Ishikawa (cell line): ENCODE measurements at regions not wholly inside any gene's neighbourhood (a gene's known extent, or its start where the extent isn't known, plus 50 kb on each side); places are given as distances from the start of the nearest gene placed in this dataset.

Source experiments
- CEBPB ChIP-seq: IDR thresholded peaks from 2 replicates; pipeline ENCODE4 v1.6.1; 2012
- CREB1 ChIP-seq: IDR thresholded peaks from 2 replicates; pipeline ENCODE4 v1.6.1; 2012; ENCODE audit warnings: low read depth
- EGR1 ChIP-seq: IDR thresholded peaks from 2 replicates; pipeline ENCODE4 v1.6.1; 2012
- EP300 ChIP-seq: IDR thresholded peaks from 2 replicates; pipeline ENCODE4 v1.6.1; 2012; ENCODE audit warnings: borderline replicate concordance
- MAX ChIP-seq: IDR thresholded peaks from 2 replicates; pipeline ENCODE4 v1.6.1; 2012
- NFIC ChIP-seq: IDR thresholded peaks from 2 replicates; pipeline ENCODE4 v1.6.1; 2012
- RAD21 ChIP-seq: IDR thresholded peaks from 2 replicates; pipeline ENCODE4 v1.6.1; 2012; ENCODE audit warnings: low read depth
- TAF1 ChIP-seq: IDR thresholded peaks from 2 replicates; pipeline ENCODE4 v1.6.1; 2012; ENCODE audit warnings: low read depth, mild to moderate bottlenecking
- TCF12 ChIP-seq: IDR thresholded peaks from 2 replicates; pipeline ENCODE4 v1.6.1; 2012; ENCODE audit warnings: low read depth
- YY1 ChIP-seq: IDR thresholded peaks from 2 replicates; pipeline ENCODE4 v1.6.1; 2012; ENCODE audit warnings: low read depth
- TF ChIP-seq, protein P1 (sequence below): IDR thresholded peaks from 2 replicates; pipeline ENCODE4 v1.6.1; 2012; ENCODE audit warnings: low read depth, mild to moderate bottlenecking
- TF ChIP-seq, protein P2 (sequence below): IDR thresholded peaks from 2 replicates; pipeline ENCODE4 v1.6.1; 2012

- TF ChIP-seq EP300, result peak; percentile 61
- TF ChIP-seq, protein P1, sequence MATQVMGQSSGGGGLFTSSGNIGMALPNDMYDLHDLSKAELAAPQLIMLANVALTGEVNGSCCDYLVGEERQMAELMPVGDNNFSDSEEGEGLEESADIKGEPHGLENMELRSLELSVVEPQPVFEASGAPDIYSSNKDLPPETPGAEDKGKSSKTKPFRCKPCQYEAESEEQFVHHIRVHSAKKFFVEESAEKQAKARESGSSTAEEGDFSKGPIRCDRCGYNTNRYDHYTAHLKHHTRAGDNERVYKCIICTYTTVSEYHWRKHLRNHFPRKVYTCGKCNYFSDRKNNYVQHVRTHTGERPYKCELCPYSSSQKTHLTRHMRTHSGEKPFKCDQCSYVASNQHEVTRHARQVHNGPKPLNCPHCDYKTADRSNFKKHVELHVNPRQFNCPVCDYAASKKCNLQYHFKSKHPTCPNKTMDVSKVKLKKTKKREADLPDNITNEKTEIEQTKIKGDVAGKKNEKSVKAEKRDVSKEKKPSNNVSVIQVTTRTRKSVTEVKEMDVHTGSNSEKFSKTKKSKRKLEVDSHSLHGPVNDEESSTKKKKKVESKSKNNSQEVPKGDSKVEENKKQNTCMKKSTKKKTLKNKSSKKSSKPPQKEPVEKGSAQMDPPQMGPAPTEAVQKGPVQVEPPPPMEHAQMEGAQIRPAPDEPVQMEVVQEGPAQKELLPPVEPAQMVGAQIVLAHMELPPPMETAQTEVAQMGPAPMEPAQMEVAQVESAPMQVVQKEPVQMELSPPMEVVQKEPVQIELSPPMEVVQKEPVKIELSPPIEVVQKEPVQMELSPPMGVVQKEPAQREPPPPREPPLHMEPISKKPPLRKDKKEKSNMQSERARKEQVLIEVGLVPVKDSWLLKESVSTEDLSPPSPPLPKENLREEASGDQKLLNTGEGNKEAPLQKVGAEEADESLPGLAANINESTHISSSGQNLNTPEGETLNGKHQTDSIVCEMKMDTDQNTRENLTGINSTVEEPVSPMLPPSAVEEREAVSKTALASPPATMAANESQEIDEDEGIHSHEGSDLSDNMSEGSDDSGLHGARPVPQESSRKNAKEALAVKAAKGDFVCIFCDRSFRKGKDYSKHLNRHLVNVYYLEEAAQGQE, result no peak
- no peak for TF ChIP-seq EGR1
- TF ChIP-seq TAF1, result no peak
- TF ChIP-seq CREB1, result no peak
- no peak for TF ChIP-seq YY1
- 0 out of 2 replicates have a peak, but pooled peaks have one; percentile 30 for TF ChIP-seq NFIC
- no peak for TF ChIP-seq CEBPB
- TF ChIP-seq, protein P2, sequence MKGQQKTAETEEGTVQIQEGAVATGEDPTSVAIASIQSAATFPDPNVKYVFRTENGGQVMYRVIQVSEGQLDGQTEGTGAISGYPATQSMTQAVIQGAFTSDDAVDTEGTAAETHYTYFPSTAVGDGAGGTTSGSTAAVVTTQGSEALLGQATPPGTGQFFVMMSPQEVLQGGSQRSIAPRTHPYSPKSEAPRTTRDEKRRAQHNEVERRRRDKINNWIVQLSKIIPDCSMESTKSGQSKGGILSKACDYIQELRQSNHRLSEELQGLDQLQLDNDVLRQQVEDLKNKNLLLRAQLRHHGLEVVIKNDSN, result no peak
- no peak for TF ChIP-seq MAX
- TF ChIP-seq RAD21, result no peak
- TF ChIP-seq TCF12, result 0 out of 2 replicates have a peak, but pooled peaks have one; percentile 26
Measured at GRCh38 chr7:19916046-19916445, 142.6 kb upstream of the TMEM196 start.
